Activated CD8-positive, alpha-beta memory T cell treated with anti-CD3 and anti-CD28 coated beads, Interleukin-2, amount 50 U/mL, for 4 hours (primary cell): ENCODE measurements at regions not wholly inside any gene's neighbourhood (a gene's known extent, or its start where the extent isn't known, plus 50 kb on each side); places are given as distances from the start of the nearest gene placed in this dataset.

ENCODE experiments used
- DNase-seq: peaks from one replicate; pipeline ENCODE4 v3.0.0-alpha.2; 2020

GRCh38 chr18:78696698-78697435, 282.8 kb upstream of the SALL3 start:
- no peak for DNase-seq

GRCh38 chr18:78697446-78697845, 282.2 kb upstream of the SALL3 start:
- no peak for DNase-seq

- no peak for DNase-seq
Observed at GRCh38 chr18:78698914-78699313, 280.7 kb upstream of the SALL3 start.

GRCh38 chr18:78699499-78699898, 280.1 kb upstream of the SALL3 start:
- no peak for DNase-seq

DNA sequence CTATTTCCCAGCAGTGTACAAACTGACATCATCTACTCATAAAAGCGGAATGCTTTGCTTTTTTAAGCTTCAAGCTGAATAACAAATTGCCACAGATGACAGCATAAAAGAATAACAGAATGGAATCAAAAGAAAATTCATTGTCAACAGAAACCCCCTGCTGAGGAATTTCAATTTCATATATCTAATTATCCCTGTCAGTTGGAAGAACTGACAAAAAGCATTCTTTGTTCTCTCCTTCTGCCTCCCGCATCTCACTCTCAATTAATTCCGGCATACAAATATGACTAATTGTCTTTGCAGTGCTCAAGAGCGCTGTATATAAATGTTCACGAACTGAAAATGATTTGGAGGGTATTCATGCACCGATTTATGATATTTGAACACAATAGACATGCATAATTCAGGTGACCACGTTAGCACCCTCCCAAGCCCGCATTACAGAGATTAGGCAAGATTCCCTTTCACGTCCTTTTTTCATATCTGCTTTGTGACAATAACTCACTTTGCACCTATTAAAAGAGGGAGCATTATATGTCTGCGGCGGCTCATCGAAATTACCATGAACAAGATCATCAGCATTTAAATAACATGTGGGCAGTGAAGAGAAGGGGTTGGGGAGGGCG, 277.7 kb upstream of the SALL3 start:
- no peak for DNase-seq

- DNase-seq = no peak
Observed at GRCh38 chr18:78703291-78703690, 276.3 kb upstream of the SALL3 start.

DNA sequence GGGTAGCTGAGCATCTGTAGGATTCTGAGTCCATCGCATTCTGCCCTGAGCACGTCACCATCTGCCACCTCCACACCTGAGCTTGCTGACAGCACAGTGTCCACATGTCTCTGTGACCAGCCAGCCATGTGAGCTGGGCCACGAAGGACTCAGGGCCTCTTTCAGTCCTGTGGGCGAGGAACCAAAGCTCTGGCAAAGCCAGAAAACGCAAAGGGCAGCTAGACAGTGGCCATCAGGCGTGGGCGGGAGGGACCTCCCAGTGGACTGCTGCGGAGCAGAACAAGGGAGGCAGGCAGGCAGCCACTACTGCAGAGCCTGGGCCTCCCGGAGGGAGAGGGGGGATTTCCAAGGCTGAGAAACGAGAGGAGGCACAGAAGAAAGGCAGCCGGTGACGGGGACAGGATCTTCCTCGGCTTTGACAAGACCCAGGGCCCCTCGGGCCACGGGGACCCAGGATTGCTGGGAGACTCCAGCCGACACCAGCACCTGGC, 274.6 kb upstream of the SALL3 start:
- DNase-seq = no peak

GRCh38 chr18:78709261-78709809, 270.3 kb upstream of the SALL3 start:
- no peak for DNase-seq

- no peak for DNase-seq
Observed at GRCh38 chr18:78711316-78711715, 268.3 kb upstream of the SALL3 start.

GRCh38 chr18:78711971-78712370, 267.6 kb upstream of the SALL3 start:
- DNase-seq = no peak

GRCh38 chr18:78713069-78713468, 266.5 kb upstream of the SALL3 start:
- DNase-seq = no peak

GRCh38 chr18:78713726-78714125, 265.9 kb upstream of the SALL3 start:
- no peak for DNase-seq

- no peak for DNase-seq
Observed at GRCh38 chr18:78716022-78716421, 263.6 kb upstream of the SALL3 start.

GRCh38 chr18:78716581-78716980, 263.0 kb upstream of the SALL3 start:
- no peak for DNase-seq

- no peak for DNase-seq
Observed at GRCh38 chr18:78717051-78717765, 262.4 kb upstream of the SALL3 start.

DNA sequence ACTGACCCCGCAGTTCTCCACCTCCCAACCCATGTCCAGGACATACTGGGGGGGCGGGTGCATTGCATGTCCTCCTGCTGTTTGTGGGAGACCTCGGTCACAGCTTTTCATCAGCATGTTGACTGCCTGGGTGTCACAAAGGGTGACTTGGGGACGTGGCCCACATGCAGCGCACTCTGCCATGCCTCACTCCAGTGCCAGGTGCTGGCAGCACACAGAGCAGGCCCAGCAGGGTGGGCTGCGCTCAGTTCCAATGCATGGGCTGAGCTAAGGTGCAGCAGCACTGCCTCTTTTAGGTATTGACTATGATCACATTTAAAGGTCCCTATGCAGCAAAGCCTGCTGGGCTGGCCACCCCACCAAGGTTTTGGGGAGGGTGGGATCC, 261.9 kb upstream of the SALL3 start:
- no peak for DNase-seq

GRCh38 chr18:78719821-78720220, 259.8 kb upstream of the SALL3 start:
- no peak for DNase-seq

DNA sequence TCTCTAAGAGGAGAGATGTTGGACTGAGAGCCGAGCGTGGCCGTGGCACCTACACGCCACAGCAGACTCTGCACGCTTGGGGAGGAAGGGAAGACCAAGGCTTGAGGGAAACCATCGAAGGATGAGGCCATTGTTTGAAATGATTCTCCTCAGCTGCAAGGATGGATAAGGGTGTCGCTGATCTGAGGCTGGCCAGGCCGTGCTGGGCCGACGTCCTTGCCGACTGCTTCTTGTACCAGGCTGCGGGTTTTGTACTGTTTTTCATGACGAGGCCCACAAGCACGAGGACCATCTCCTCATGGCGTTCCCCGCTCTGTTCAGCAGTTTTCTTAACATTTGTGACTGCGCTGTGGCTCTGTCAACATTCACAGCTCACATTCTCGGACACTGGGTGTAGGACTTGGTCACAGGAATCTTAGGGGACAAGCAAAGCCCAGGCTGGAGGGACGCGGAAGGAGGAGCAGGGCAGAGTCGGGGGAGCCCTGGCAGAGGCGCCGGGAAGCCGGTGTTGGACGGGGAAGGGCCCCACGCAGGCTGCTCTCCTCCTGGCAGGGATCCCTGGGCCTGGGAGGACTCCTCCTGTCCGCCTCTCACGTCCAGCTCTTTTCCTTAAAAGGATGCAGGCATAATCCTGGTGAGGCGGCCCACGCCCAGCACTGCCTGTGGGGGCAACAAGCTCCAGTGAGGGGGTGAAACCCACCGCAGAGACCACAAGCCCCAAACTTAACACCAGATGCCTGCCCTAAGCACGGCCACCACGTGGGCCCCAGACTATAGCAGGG, 259.0 kb upstream of the SALL3 start:
- no peak for DNase-seq

- DNase-seq = no peak
Observed at GRCh38 chr18:78721238-78721875, 258.3 kb upstream of the SALL3 start.

- DNase-seq = no peak
Observed at GRCh38 chr18:78721981-78722380, 257.6 kb upstream of the SALL3 start.

GRCh38 chr18:78722386-78722785, 257.2 kb upstream of the SALL3 start:
- DNase-seq = no peak
